ENCODE measurements at regions not wholly inside any gene's neighbourhood (a gene's known extent, or its start where the extent isn't known, plus 50 kb on each side); places are given as distances from the start of the nearest gene placed in this dataset.

- TF ChIP-seq EZH2 (IDR thresholded peaks at IDR 0.05) (no peak), POLR2AphosphoS5 (IDR thresholded peaks at IDR 0.05; ENCODE audit: borderline replicate concordance, low read depth, low read length) (no peak), FOXP2 (optimal IDR thresholded peaks at IDR 0.05; ENCODE audit: control extremely low read depth, extremely low read length, insufficient read depth) (no peak)
Measured at GRCh38 chr13:70362820-70363570, 254.7 kb upstream of the KLHL1 start.

Data from SK-N-MC (cell line).